NCI-H2196 treated with DMSO at 0.1 percent for 48 hours (cell line): ENCODE measurements at regions not wholly inside any gene's neighbourhood (a gene's known extent, or its start where the extent isn't known, plus 50 kb on each side); places are given as distances from the start of the nearest gene placed in this dataset.
"Not testable (repeated sequence)": the region's sequence is repeated elsewhere in the genome, so short reads cannot be mapped to it uniquely, and the experiment has no call there.

Experiments used
- DNase-seq: peaks from one replicate; lab custom pipeline; 2025; ENCODE audit not compliant: unreplicated experiment; lab: John Stamatoyannopoulos, UW

- DNase-seq = not testable (repeated sequence)
Measured at GRCh38 chr3:125697126-125697525, 101.8 kb upstream of the OSBPL11 start.

DNA sequence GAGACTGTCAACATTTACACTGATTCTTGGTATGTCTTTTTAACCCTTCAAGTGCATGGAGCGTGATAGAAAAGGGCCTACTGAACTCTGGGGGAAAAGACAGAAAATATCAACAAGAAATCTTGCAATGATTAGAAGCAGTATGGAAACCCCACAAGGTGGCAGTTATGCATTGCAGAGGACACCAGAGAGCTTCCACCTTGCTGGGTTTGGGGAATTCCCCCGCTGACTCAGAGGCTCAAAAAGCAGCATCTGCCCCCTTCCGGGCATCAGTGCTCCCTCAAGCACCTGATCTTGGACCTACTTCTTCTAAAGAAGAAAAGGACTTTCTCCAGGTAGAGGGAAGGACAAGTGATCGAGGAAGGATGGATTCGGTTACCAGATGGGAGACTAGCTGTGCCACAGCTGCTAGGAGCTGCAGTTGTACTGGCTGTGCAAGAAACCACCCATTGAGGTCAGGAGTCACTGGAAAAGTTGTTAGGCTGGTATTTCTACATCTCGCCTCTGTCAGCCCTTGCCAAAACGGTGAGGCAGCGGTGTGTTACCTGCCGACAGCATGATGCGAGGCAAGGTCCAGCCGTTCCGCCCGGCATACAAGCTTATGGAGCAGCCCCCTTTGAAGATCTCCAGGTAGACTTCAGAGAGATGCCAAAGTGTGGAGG is 102.8 kb upstream of the OSBPL11 start:
- not testable (repeated sequence) for DNase-seq

- no peak for DNase-seq
Measured at GRCh38 chr3:125715651-125716050, 120.4 kb upstream of the OSBPL11 start.

GRCh38 chr3:125732151-125732550 is 136.9 kb upstream of the OSBPL11 start:
- DNase-seq = not testable (repeated sequence)

DNA sequence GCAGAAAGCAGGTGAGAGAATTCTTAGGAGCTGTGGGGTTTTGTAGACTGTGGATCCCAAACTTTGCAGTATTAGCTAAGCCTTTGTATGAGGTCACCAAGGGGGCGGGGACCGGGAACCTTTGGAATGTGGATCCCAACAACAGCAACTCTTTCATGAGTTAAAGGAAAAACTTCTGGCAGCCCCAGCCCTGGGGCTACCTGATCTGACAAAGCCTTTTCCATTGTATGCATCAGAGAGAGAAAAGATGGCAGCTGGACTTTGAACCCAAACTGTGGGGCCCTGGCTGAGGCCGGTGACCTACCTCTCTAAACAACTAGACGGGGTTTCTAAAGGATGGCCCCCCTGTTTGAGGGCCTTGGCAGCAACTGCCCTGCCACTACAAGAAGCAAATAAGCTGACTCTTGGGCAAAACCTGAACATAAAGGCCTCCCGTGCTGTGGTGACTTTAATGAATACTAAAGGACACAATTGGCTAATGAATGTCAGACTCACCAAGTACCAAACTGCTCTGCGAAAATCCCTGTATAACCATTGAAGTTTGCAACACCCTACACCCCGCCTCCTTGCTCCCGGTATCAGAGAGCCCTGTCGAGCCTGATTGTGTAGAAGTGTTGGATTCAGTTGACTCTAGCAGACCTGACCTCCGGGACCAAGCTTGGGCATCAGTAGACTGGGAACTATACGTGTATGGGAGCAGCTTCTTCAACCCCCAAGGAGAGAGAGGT is 146.9 kb upstream of the OSBPL11 start:
- DNase-seq = not testable (repeated sequence)

- not testable (repeated sequence) for DNase-seq
Measured at GRCh38 chr3:125742845-125743244, 147.5 kb upstream of the OSBPL11 start.

DNA sequence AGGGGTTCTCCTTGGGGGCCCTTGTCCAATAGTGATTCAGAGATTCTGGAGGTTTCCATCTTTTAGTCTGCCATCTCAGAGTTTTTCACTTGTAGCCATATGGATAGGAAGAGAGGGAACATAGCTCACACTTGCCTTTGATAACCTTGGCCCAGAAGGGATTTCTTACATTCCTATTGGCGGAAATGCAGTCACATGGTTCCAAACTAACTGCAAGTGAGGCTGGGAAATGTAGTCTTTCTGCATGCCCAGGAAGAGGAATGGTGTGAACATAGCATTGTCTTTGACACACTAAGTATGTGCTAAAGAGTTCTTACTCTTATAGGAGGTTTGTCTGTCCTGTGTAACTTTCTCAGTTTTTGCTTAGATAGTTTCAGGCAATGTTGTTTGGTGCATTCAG is 161.8 kb upstream of the OSBPL11 start:
- not testable (repeated sequence) for DNase-seq

DNA sequence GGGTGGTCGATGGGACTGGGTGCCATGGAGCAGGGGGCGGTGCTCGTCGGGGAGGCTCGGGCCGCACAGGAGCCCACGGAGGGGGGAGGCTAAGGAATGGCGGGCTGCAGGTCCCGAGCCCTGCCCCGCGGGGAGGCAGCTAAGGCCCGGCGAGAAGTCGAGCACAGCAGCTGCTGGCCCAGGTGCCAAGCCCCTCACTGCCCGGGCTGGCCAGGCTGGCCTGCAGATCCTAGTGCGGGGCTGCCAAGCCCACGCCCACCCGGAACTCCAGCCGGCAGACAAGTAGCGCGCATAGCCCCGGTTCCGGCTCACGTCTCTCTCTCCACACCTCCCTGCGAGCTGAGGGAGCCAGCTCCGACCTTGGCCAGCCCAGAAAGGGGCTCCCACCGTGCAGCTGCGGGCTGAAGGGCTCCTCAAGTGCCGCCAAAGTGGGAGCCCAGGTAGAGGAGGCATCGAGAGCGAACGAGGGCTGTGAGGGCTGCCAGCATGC is 163.4 kb upstream of the OSBPL11 start:
- not testable (repeated sequence) for DNase-seq

DNA sequence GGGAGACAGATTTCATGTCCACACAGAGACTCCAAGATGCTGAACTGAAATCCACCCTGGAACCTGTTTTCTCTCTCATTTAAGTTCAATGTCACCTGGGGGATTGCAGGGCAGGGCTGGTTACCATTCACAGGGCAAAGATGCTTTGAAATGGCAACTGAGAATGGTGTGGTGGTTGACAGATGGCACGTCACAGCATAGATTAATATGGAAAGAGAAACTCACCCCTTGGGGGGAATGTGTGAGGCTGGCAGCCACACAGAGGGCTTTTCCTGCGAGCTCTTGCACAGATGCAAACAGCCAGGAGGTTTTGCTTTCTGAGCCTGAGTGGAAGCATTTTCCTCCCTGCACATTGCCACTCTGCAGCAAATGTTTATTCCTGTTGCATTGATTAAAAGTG is 167.3 kb upstream of the OSBPL11 start:
- not testable (repeated sequence) for DNase-seq

DNA sequence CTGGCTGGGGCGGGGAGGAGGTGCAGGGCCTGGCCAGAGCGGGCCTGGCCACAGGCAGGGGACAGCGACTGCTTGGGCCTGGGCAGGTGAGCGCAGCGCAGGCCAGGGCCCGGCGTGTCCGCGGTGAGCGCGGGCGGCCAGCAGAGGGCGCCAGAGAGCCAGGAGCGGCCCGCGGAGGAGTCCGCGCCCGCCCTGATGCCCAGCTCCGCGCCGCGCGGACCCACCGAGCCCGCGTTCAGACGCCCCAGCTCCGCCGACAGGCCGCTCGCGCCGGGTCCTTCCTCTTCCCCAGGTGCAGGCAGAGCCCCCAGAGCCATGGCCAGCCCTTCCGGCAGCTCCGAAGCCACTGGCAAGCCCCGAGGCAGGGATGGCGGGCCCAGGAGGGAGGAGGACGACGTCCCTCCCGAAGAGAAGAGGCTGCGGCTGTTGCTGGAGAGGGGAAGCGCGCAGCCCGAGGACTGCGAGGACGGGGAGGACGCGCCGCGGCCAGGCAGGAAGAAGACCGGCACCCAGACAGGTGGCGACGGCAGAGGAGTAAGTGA is 171.1 kb upstream of the OSBPL11 start:
- not testable (repeated sequence) for DNase-seq

GRCh38 chr3:125766931-125767330 is 171.6 kb upstream of the OSBPL11 start:
- not testable (repeated sequence) for DNase-seq

DNA sequence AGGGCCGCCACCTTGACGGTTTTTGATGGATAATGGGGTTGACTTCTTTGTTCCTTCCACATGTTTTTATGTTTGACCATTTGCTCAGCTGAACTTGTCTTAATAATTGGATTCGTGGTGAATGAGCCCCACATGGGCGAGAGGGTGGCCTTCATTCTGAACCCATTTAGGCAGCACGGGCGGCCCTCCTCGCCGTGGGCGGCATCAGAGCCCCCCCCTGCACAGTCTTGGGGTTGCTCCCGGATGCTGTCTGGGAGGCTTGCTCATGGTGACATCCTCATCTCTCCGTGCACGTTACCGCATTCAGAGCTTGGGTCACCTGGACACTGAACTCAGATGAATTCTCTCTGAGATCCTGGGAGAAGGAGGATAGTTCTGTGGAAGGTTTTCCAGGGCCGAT is 172.3 kb upstream of the OSBPL11 start:
- no peak for DNase-seq

DNA sequence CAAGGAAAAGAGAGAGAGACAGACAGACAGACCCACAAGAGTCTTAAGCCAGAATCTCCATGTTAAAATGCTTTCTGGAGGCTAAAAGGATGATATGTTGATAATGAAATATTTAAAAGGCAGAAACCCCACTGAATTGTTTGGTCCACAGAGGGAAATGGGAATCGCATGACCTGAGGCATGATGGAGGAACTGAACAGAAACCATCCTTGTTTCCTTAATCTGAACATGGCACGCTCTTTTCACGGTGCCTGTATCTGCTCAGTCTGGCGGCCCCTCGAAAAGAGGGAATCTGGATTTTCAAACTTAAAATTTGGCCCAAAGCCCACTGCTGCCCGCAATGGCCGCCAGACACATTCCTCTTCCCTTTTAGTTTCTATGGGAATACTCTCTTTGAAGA is 173.5 kb upstream of the OSBPL11 start:
- DNase-seq = not testable (repeated sequence)

- DNase-seq = not testable (repeated sequence)
Measured at GRCh38 chr3:125771506-125771905, 176.2 kb upstream of the OSBPL11 start.

DNA sequence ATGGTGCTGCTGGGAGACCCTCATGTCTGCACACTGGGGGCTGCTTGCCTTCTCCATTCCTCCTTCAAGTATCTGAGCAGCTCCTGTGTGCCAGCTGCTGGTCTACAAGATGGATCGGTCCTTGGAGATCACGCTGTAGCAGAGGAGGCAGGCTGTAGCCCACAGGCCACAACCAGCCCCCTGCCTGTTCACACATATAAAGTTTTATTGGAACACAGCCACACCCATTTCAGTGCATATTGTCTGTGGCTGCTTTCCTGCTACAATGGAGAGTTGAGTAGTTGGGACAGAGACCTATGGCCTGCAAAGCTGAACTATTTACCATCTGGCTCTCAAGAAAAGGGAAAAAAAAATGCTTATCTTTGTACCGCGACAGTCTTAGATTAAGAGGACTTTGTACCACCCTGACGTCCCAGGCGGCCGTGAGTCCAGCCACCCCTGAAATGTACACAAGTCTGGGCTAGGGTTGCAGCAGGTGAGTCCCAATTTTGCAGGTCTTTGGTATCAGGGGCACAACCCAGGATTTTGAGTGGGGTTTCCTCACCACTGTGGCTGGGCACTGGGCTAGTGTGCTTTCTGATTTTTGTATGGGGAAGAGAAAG is 179.2 kb upstream of the OSBPL11 start:
- DNase-seq = not testable (repeated sequence)

- DNase-seq = not testable (repeated sequence)
Measured at GRCh38 chr3:125775106-125775505, 179.8 kb upstream of the OSBPL11 start.

DNA sequence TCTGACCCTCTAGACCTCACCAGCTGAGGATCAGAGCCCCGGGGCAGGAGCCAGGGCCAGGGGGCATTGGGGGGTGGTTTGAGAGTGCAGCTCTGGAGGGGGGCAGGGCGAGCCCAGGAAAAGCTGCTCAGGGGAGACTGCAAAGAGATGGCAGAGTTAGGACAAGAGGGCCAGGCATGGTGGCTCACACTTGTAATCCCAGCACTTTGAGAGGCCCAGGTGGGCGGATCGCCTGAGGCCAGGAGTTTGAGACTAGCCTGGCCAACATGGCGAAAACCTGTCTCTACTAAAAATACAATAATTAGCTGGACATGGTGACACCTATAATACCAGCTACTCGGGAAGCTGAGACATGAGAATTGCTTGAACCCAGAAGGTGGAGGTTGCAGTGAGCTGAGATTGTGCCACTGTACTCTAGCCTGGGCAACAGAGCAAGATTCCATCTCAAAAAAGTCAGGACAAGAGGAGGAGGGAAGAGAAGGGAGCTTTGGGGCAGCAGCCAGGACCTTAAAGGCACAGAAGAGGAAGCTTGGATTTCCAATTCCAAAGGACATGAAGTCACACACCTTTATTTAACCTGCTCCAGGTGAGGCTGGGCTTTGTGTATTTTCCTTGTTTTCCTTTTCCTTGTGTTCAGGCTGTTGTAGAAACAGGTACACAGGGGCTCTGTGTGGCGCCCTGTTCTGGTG is 180.5 kb upstream of the OSBPL11 start:
- DNase-seq = not testable (repeated sequence)

- DNase-seq = not testable (repeated sequence)
Measured at GRCh38 chr3:125779276-125779675, 184.0 kb upstream of the OSBPL11 start.

- not testable (repeated sequence) for DNase-seq
Measured at GRCh38 chr3:125779918-125780317, 184.6 kb upstream of the OSBPL11 start.

- DNase-seq = not testable (repeated sequence)
Measured at GRCh38 chr3:125781678-125782077, 186.4 kb upstream of the OSBPL11 start.

DNA sequence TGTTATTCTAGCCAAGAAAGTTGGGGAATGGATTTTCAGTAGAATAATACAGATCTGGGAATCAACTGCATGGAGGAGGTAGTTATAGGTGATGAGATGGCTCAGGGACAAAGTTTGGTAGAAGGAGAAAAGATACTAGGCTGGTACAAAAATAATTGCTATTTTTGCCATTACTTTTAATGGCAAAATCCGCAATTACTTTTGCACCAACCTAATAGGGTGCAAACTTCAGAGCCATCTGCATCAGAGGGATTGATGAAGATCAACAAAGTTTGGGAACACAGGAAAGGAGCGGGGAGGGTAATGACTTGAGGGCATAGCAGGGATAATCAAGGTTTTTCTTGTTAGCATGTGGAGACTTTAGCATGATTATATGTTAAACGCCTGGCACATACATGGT is 178.7 kb upstream of the ROPN1B start:
- not testable (repeated sequence) for DNase-seq
